GM19351 (cell line): ENCODE measurements at regions not wholly inside any gene's neighbourhood (a gene's known extent, or its start where the extent isn't known, plus 50 kb on each side); places are given as distances from the start of the nearest gene placed in this dataset.
"Not testable (repeated sequence)": the region's sequence is repeated elsewhere in the genome, so short reads cannot be mapped to it uniquely, and the experiment has no call there.

ENCODE experiments used
- ATAC-seq: cut with Tn5 transposase; IDR thresholded peaks from one replicate; pipeline ENCODE4 v1.9.1; 2021; ENCODE audit warnings: mild to moderate bottlenecking, moderate library complexity; ENCODE audit not compliant: unreplicated experiment

DNA sequence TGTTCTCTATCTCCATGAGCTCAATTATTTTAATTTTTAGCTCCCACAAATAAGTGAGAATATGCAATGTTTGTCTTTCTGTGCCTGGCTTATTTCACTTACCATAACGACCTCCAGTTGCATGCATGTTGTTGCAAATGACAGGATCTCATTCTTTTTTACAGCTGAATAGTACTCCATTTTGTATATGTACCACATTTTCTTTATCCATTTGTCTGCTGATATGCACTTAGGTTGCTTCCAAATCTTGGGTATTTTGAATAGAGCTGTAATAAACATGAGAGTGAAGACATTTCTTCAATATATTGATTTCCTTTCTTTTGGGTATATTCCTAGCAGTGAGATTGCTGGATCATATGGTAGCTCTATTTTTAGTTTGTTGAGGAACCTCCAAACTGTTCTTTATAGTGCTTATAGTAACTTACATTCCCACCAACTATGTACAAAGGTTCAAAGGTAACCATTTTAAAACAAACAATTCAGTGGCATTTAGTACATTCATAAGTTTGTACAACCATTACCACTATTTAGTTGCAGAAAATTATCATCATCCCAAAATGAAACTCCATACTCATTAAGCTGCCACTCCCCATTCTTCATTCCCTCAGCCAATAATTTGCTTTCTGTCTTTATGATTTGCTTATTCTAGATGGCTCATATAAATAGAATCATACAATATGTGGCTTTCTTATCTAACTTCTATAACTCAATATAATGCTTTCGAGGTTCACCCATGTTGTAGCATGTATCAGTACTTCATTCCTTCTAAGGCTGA, 255.9 kb upstream of the NFIA start:
- ATAC-seq = no peak

DNA sequence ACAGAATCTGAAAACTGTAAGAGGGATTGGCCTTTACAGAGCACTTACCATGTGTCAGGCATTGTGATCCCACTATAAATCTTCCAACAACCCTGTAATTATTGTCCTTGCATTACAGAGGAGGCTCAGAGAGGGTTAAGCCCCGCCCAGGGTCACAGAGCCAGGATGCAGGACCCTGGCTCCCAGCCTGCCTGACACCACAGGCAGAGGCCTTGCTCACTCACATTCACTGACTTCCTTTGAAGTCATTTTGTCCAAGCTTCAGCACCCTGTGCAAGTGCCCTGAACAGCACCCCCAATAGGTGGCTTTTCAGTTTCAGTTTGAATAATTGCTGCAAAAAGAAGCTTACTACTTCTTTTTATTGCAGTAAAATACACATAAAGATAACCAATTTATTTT, 256.8 kb upstream of the NFIA start:
- ATAC-seq = no peak

DNA sequence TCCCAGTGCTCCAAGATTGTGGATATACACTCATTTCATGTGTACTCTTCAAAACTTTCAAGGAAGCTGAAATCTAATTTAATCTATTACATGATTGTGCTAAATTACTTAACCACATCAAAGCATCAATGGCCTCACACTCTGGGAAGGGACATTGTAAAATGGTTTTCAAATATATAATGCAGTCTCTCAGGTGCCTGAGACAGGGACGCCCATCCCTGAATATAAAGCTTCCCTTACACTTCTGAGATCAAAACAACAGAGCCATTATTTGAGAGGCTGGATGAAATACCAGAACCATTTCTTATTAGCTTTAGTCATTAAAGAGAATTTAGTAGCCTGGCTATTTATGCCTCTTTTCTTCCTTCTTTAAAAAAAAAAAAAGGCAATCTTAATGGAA, 259.2 kb upstream of the NFIA start:
- no peak for ATAC-seq

DNA sequence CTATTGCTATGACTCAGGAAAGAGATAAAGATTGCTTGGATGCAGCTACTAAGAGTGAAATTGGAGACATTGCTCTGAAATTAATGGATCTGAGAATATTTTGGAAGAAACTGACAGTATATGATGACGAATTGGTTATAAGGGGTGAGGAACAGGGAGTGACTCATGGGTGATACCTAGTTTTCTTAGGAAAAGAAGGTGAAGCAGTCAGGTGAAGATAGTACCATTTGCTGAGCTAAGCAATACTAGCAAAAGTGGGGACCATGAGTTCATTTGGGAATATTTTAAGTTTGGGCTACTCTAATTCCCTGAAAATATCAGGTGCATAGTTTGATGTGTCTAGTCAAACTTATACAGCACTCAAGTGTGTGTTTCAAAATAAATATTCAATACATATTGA, 260.1 kb upstream of the NFIA start:
- no peak for ATAC-seq

DNA sequence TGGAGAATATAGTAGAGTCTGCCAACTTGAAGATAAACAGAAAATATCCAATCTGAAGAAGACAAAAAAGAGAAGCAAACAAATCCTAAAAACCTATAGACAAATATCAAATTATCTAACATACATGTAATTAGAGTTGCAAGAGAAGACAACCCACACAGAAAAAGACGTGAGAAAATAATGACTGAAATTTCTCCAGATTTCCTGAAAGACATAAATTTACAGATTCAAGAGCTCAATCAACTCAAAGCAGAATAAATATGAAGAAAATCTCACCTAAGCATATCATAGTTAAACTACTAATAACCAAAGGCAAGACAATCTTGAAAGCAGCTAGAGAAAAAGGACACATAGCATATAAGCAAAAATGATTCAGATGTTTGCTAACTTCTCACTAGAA, 261.2 kb upstream of the NFIA start:
- ATAC-seq = no peak

DNA sequence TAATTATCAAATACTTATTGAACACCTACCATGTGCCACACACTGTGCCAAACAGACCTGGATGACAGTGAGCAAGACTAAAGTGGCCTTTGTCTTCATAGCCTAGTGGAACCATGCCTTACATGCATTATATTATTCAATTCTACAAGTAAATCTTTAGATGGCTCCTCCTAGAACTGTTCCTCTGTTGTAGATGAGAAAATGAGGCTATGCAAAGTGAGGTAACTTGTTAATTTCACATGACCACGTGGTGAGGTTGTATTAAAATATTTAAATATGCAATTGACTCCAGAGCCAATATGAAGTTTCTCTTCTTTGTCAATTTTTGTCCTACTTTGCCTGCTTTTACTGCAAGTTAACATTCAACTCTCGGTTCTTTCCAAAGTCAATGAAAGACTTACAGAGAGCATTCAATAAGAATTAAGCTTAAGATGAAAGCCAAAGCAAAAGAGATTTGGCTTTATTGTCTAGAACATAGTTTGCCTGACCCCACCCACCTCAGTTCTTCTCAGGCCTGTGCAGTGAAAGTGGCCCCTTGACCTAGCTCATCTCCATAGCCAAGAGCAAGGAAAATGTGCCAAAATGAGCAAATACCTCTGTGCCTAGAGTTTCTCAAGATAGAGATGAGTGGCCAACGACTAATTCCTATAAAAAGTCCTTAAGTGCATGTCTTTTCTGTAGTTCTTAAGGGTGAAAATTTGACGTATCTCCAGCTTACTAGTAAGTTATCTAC, 263.2 kb upstream of the NFIA start:
- no peak for ATAC-seq

DNA sequence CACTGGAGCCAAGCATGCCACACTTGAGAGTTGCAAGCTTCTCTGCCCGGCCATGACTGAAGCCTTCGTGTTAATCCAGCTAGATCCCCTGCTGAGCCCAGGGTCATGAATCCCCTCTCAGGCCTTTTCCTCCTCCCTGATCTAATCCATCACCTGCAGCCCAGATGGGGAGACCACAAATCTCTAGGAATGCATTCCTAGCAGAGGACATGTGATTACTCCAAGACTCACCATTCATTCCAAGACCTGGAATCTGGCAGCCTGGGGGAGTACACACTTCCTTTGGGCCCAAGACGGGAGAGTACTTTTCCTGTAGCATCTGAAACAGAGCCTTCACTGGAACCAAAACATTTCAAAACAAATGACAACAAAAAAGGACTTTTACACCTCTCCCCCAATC, 269.3 kb upstream of the NFIA start:
- no peak for ATAC-seq

DNA sequence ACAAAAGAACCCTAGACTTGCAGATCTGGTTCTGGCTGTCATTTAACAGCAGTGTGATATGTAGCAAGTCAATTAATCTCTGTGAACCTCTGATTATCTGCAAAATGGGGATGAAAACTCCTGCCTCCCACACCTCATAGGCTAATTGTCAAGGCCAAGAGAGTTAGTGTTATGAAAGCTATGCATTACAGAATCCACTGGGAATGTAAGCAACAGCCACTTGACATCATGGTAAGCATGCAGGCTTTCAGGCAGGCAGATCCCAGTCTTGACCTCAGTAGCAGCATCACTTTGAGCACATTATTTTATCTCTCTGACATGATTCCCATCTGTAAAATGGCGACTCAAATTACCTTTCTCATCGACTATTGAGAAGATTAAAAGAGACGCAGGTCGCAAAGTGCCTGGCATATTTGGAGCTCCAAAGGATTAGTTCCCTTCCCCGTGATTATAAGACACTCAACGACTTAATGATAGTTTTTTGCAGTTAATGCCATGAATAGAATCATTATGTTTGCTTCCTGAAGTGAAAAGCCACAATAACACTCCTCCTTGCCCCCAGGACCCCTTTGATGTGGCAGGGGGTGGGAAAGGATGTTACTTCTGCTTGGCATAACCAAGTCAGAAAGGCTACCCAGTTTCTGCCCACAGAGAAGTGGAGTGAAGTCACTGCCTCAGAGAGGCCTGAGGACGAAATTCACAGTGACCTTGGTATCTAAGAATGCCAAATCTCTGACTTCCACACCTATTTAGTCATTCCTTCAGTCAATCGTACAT, 273.0 kb upstream of the NFIA start:
- no peak for ATAC-seq

DNA sequence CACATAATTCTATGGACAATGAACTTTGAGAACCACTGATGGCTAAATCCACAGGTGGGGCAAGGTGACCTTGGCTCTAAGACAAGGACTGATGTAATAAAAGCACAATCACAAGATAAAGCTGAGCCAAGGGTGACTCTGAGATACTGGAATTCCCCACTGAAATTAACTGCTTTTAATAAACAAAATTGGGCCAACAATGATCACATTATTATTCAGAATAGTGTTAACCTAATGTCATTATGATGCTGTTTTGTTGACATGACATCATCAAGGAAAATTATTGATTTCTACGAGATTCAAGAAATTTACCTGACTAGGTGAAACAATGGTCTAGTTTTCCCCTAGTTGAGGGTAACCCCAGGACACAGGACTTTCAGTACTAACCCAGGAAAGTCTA, 273.7 kb upstream of the NFIA start:
- no peak for ATAC-seq

DNA sequence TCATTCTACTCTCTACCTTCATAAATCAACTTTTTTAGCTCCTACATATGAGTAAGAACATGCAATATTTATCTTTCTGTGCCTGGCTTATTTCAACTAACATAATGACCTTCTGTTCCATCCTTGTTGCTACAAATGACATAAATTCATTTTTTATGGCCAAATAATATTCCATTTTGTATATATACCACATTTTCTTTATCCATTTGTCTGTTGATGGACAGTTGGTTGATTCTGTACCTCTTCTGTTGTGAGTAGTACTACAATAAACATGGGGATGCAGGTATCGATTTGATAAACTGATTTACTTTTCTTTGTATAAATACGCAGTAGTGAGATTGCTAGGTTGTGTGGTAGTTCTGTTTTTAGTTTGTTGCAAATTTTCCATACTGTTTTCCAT, 279.5 kb upstream of the NFIA start:
- no peak for ATAC-seq

DNA sequence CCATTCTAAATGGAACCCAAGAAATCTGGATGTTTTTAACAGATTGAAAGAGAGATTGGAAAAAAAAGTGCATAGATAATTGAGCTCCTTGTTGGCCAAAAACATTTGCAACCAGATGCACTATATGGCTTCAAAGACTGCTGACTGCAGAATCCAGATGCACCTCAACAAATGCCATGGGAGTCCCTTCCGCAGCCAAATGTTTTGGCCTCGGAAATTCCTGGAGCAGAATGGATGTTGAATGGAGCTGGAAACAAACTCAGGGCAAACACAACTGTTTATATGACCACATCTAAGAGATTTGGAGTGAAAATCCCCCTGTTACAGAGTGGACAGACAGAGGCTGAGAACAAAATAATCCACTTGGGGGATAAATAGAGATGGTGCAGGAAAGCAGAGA, 285.0 kb upstream of the NFIA start:
- ATAC-seq = no peak

DNA sequence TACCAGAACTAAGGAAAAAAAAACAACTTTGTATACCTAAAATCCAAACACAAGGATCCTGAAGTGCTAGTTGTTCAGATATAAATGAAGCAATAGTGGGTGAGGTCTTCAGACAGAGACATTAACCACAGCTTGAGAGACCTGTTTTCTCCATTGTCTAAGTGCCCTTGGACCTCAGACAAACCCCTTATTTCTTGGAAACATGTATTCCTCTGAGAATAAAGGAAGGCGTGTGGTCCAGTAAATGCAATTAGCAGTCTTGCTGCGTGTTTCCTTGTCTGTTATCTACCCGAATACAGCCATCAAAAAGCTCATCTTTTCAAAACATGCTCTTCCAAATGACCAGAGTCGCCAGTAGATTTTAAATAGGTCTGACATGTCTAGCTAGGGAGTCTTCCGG, 291.1 kb upstream of the NFIA start:
- ATAC-seq = no peak

DNA sequence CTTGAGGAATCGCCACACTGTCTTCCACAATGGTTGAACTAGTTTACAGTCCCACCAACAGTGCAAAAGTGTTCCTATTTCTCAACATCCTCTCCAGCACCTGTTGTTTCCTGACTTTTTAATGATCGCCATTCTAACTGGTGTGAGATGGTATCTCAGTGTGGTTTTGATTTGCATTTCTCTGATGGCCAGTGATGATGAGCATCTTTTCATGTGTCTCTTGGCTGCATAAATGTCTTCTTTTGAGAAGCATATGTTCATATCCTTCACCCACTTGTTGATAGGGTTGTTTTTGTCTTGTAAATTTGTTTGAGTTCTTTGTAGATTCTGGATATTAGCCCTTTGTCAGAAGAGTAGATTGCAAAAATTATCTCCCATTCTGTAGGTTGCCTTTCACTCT, 309.3 kb upstream of the NFIA start:
- not testable (repeated sequence) for ATAC-seq

DNA sequence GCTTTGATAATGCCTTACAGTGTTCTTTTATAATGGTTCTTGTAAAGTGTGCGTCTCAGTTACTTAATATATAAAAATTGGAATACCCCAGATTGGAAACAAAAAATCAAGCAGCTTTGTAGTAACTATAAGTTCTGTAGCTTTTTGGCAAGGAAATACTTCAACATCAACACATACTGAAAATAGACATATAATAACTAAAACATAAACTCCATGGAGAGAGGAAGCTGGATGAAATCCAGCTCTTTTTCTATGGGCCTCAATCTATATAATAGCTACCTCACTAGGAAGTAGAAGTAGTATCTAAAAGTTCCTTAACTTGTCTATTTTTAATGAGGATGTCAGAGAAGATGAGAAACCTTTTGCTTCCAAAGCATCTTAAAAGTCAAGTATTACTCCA, 313.3 kb upstream of the NFIA start:
- no peak for ATAC-seq

DNA sequence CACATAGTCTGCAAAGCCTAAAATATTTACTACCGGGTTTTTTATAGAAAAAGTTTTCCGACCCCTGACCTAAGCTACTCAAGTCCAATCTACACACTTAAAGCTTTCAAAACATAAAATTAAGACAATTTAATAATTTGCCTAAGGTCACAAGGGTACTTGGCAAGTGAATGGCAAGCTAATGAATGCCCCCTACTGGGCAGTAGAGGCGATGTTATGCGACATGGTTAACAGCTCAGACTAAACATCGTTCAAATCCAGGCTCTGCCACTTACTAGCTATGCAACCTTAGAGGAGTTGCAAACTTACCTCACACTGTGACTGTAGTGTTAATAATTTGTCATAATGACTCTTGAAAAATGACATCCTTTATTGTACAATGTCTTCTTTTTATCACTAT, 317.2 kb upstream of the NFIA start:
- peak; percentile 84 for ATAC-seq

DNA sequence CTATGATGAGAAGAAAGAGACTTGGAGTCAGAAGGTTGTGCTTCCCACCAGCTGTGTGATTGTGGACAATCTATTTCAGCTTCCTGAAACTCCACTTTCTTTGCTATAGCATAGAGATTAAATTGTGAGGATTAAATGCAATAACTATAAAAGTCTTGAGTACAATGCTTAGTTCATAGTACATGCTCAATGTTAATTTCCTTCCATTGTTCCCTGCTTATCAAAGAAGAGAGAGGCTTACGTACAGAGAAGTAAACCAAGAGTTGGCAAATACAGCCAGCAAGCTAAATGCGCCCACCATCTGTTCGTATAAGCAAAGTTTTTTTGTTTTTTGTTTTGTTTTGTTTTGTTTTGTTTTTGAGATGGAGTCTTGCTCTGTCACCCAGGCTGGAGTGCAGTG, 317.9 kb upstream of the NFIA start:
- no peak for ATAC-seq

DNA sequence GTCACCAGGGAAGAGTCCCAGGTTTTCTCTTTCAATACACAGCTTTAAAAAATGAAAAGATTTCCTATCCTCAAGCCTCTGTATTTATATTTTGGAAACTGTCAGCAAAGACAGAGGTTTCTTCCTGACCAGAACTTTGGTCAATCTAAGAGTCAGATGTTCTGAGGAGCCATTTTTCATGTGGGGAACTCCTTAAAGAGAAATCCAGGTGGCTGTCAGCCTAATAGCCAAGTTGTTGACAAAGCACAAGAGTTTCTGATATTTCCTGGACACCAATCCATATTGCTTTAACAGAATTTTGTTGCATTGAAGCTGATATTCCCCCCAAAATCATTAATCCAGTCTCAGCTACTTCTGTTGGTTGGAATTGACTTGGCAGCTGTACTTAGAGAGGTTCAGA, 318.6 kb upstream of the NFIA start:
- no peak for ATAC-seq

DNA sequence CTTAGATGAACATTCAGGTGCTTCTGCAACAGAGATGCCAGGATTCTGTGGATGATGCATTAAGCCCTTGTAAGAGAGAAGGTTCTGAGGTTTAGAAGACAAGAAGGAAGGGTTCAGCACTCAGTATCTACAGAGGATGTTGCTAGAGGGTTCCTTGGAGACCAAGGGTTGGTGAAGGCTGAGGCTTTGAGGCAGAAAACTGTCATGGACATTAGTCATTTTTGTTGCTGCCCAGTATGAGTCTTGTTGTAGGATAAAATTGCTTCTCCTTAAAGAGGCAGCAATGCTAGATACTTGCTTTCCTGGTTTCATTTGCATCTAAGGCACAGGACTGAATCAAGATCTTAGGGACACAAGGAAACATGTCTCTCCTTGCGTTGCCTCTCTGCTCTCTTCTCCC, 319.4 kb upstream of the NFIA start:
- no peak for ATAC-seq

DNA sequence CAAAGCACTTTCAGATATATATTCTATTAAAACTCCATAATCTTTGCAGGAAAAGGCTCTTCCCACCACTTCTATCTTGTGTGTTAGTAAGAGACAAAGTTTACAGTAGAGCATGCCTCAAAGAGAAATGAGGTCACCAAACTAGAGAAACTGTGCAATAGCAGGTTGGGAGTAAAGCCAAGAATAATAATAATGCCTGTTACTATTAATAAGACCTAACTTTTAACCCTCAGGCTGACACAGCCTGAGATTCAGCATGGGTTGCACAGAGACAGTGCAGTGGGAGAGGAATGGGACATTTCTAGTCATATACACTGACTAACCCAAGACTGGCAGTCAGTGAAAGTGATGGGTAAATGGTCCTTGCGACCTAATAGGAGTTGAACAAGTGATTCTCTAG, 320.2 kb upstream of the NFIA start:
- no peak for ATAC-seq

DNA sequence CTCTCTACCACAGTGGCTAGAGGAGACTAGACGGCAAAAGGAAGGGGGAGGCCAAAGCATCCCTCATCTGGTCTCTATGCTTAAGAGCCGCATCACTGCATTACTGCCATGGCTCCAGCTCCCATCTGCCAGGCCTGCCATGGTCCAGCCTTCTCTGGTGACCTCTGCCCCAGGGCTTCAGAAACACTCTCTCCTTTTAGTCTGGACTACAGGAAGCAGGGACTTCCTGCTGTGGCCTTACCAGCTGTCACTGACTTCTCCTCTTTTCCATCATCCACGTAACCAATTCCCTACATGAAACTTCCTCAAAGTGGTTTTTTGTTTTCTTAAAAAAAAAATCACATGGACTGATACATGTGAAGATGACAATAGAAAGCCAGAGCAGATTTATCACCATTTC, 323.1 kb upstream of the NFIA start:
- ATAC-seq = no peak

DNA sequence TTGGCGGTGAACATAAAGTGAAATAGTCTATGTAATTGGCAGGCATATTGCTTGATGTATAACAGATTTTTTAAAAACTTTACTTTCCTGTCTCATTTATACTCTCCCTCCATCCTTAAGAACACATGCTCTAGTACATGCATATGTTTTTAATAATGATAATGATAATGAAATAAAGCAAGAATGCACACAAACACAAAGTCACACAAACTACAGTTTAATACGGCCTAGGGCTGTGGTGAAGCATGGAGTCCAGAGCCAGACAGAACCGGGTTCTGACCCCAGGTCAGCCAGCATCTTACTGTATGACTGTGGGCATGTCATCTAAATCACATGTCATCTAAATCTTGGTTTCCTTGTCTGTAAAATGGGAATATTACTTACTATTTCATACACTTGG, 324.9 kb upstream of the NFIA start:
- ATAC-seq = no peak
